ENCODE measurements at regions not wholly inside any gene's neighbourhood (a gene's known extent, or its start where the extent isn't known, plus 50 kb on each side); places are given as distances from the start of the nearest gene placed in this dataset.

DNA sequence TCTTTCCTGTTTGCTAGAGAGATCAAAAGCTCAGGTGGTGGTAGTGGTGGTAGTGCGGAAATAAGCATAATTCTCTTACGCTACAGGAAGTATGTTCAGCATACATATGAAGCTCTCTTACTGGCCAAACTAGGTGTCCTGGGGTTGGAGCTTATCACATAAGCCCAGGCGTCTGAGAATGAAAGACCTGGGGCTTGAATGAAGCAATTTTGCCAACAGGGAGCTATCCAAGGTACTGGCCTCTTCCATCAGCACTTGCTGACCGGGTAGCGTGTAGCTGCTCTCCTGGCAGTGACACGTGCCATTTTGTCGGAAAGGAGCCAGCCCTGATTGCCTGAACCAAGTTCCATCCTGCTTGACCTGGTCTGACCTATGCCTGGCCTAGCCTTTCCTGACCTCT is 65.9 kb upstream of the HPF1 start (continued):
- TF ChIP-seq, protein P1, sequence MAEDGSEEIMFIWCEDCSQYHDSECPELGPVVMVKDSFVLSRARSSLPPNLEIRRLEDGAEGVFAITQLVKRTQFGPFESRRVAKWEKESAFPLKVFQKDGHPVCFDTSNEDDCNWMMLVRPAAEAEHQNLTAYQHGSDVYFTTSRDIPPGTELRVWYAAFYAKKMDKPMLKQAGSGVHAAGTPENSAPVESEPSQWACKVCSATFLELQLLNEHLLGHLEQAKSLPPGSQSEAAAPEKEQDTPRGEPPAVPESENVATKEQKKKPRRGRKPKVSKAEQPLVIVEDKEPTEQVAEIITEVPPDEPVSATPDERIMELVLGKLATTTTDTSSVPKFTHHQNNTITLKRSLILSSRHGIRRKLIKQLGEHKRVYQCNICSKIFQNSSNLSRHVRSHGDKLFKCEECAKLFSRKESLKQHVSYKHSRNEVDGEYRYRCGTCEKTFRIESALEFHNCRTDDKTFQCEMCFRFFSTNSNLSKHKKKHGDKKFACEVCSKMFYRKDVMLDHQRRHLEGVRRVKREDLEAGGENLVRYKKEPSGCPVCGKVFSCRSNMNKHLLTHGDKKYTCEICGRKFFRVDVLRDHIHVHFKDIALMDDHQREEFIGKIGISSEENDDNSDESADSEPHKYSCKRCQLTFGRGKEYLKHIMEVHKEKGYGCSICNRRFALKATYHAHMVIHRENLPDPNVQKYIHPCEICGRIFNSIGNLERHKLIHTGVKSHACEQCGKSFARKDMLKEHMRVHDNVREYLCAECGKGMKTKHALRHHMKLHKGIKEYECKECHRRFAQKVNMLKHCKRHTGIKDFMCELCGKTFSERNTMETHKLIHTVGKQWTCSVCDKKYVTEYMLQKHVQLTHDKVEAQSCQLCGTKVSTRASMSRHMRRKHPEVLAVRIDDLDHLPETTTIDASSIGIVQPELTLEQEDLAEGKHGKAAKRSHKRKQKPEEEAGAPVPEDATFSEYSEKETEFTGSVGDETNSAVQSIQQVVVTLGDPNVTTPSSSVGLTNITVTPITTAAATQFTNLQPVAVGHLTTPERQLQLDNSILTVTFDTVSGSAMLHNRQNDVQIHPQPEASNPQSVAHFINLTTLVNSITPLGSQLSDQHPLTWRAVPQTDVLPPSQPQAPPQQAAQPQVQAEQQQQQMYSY (CRISPR knock-in tag; IDR thresholded peaks at IDR 0.05), result no peak
- peak; percentile 66 for TF ChIP-seq ERF (CRISPR knock-in tag; IDR thresholded peaks at IDR 0.05)
- TF ChIP-seq RAD51 (IDR thresholded peaks at IDR 0.05; ENCODE audit: borderline replicate concordance), result no peak
- no peak for TF ChIP-seq DPF2 (CRISPR knock-in tag; IDR thresholded peaks at IDR 0.05; ENCODE audit: borderline replicate concordance, low read depth)
- TF ChIP-seq, protein P2, sequence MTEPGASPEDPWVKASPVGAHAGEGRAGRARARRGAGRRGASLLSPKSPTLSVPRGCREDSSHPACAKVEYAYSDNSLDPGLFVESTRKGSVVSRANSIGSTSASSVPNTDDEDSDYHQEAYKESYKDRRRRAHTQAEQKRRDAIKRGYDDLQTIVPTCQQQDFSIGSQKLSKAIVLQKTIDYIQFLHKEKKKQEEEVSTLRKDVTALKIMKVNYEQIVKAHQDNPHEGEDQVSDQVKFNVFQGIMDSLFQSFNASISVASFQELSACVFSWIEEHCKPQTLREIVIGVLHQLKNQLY (CRISPR knock-in tag; IDR thresholded peaks at IDR 0.05), result no peak
- no peak for TF ChIP-seq MTF2 (CRISPR knock-in tag; IDR thresholded peaks at IDR 0.05; ENCODE audit: borderline replicate concordance)
- no peak for TF ChIP-seq ZNF564 (CRISPR knock-in tag; IDR thresholded peaks at IDR 0.05)
- no peak for TF ChIP-seq ZNF652 (CRISPR knock-in tag; IDR thresholded peaks at IDR 0.05; ENCODE audit: borderline replicate concordance, low read depth)
- no peak for TF ChIP-seq NRL (CRISPR knock-in tag; IDR thresholded peaks at IDR 0.05; ENCODE audit: borderline replicate concordance)
- TF ChIP-seq NFE2 (CRISPR knock-in tag; IDR thresholded peaks at IDR 0.05), result no peak
- peak; percentile 26; the same call in 1 of the 2 replicates for TF ChIP-seq IRF2 (CRISPR knock-in tag; IDR thresholded peaks at IDR 0.05)
- no peak for TF ChIP-seq NR3C1 (CRISPR knock-in tag; IDR thresholded peaks at IDR 0.05)
- TF ChIP-seq ZFP62 (CRISPR knock-in tag; IDR thresholded peaks at IDR 0.05), result no peak
- TF ChIP-seq ZNF558 (CRISPR knock-in tag; IDR thresholded peaks at IDR 0.05; ENCODE audit: borderline replicate concordance), result no peak
- TF ChIP-seq ATF7 (IDR thresholded peaks at IDR 0.05), result no peak
- TF ChIP-seq ATF7 (CRISPR knock-in tag; IDR thresholded peaks at IDR 0.05), result no peak
- TF ChIP-seq, protein P3, sequence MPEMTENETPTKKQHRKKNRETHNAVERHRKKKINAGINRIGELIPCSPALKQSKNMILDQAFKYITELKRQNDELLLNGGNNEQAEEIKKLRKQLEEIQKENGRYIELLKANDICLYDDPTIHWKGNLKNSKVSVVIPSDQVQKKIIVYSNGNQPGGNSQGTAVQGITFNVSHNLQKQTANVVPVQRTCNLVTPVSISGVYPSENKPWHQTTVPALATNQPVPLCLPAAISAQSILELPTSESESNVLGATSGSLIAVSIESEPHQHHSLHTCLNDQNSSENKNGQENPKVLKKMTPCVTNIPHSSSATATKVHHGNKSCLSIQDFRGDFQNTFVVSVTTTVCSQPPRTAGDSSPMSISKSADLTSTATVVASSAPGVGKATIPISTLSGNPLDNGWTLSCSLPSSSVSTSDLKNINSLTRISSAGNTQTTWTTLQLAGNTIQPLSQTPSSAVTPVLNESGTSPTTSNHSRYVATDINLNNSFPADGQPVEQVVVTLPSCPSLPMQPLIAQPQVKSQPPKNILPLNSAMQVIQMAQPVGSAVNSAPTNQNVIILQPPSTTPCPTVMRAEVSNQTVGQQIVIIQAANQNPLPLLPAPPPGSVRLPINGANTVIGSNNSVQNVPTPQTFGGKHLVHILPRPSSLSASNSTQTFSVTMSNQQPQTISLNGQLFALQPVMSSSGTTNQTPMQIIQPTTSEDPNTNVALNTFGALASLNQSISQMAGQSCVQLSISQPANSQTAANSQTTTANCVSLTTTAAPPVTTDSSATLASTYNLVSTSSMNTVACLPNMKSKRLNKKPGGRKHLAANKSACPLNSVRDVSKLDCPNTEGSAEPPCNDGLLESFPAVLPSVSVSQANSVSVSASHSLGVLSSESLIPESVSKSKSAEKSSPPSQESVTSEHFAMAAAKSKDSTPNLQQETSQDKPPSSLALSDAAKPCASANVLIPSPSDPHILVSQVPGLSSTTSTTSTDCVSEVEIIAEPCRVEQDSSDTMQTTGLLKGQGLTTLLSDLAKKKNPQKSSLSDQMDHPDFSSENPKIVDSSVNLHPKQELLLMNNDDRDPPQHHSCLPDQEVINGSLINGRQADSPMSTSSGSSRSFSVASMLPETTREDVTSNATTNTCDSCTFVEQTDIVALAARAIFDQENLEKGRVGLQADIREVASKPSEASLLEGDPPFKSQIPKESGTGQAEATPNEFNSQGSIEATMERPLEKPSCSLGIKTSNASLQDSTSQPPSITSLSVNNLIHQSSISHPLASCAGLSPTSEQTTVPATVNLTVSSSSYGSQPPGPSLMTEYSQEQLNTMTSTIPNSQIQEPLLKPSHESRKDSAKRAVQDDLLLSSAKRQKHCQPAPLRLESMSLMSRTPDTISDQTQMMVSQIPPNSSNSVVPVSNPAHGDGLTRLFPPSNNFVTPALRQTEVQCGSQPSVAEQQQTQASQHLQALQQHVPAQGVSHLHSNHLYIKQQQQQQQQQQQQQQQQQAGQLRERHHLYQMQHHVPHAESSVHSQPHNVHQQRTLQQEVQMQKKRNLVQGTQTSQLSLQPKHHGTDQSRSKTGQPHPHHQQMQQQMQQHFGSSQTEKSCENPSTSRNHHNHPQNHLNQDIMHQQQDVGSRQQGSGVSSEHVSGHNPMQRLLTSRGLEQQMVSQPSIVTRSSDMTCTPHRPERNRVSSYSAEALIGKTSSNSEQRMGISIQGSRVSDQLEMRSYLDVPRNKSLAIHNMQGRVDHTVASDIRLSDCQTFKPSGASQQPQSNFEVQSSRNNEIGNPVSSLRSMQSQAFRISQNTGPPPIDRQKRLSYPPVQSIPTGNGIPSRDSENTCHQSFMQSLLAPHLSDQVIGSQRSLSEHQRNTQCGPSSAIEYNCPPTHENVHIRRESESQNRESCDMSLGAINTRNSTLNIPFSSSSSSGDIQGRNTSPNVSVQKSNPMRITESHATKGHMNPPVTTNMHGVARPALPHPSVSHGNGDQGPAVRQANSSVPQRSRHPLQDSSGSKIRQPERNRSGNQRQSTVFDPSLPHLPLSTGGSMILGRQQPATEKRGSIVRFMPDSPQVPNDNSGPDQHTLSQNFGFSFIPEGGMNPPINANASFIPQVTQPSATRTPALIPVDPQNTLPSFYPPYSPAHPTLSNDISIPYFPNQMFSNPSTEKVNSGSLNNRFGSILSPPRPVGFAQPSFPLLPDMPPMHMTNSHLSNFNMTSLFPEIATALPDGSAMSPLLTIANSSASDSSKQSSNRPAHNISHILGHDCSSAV (CRISPR knock-in tag; IDR thresholded peaks at IDR 0.05; ENCODE audit: borderline replicate concordance), result no peak
- peak; percentile 66 for TF ChIP-seq SALL1 (CRISPR knock-in tag; IDR thresholded peaks at IDR 0.05)
- no peak for TF ChIP-seq ZNF75D (CRISPR knock-in tag; IDR thresholded peaks at IDR 0.05; ENCODE audit: borderline replicate concordance)

Measured in HepG2 (cell line).